Endothelial cell (in vitro differentiated cells): ENCODE measurements at regions not wholly inside any gene's neighbourhood (a gene's known extent, or its start where the extent isn't known, plus 50 kb on each side); places are given as distances from the start of the nearest gene placed in this dataset.
"Not testable (repeated sequence)": the region's sequence is repeated elsewhere in the genome, so short reads cannot be mapped to it uniquely, and the experiment has no call there.

Experiments used
- DNase-seq: peaks from one replicate; pipeline ENCODE4 v3.0.0; 2021; ENCODE audit warnings: low spot score
- H3K27ac Mint-ChIP-seq: one replicate; pipeline ENCODE4 v1.8.0; 2021; ENCODE audit warnings: mixed read lengths, inconsistent platforms; ENCODE audit not compliant: unreplicated experiment
- H3K27me3 Mint-ChIP-seq: one replicate; pipeline ENCODE4 v1.8.0; 2021; ENCODE audit warnings: mild to moderate bottlenecking, moderate library complexity, mixed read lengths, inconsistent platforms; ENCODE audit not compliant: unreplicated experiment
- H3K36me3 Mint-ChIP-seq: one replicate; pipeline ENCODE4 v1.8.0; 2021; ENCODE audit warnings: mild to moderate bottlenecking, low read depth, mixed read lengths, inconsistent platforms; ENCODE audit not compliant: unreplicated experiment
- H3K4me1 Mint-ChIP-seq: one replicate; pipeline ENCODE4 v1.8.0; 2021; ENCODE audit warnings: mild to moderate bottlenecking, mixed read lengths, inconsistent platforms; ENCODE audit not compliant: unreplicated experiment
- H3K4me3 Mint-ChIP-seq: one replicate; pipeline ENCODE4 v1.8.0; 2021; ENCODE audit warnings: mild to moderate bottlenecking, mixed read lengths, inconsistent platforms; ENCODE audit not compliant: unreplicated experiment
- H3K9me3 Mint-ChIP-seq: one replicate; pipeline ENCODE4 v1.8.0; 2021; ENCODE audit warnings: mixed read lengths, inconsistent platforms; ENCODE audit not compliant: unreplicated experiment
- TF ChIP-seq, protein P1 (sequence below): fragments of 200-600 bp; sonication (generic); IDR thresholded peaks from one replicate; pipeline ENCODE4 v1.5.0; 2021; ENCODE audit warnings: antibody characterized with exemption; ENCODE audit not compliant: unreplicated experiment

DNA sequence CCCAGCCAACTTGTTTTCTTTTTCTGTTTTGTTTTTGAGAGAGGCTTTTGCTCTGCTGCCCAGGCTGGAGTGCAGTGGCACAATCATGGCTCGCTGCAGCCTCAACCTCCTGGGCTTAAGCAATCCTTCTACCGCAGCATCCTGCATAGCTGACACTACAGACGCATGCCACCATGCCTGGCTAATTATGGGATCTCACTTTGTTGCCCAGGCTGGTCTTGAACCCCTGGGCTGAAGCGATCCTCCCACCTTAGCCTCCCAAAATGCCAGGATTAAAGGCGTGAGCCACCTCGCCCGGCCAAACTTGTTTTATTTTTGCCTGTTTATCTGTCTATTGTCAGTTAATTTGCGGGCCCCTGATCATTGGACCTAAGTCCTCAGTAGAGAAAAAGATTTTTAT, 61.6 kb upstream of the MSH6 start:
- H3K9me3 Mint-ChIP-seq = no peaks in the 10 kb centered on the region
- no peak for DNase-seq
- peaks cover 2% of the 10 kb centered on the region for H3K4me1 Mint-ChIP-seq
- TF ChIP-seq, protein P1, sequence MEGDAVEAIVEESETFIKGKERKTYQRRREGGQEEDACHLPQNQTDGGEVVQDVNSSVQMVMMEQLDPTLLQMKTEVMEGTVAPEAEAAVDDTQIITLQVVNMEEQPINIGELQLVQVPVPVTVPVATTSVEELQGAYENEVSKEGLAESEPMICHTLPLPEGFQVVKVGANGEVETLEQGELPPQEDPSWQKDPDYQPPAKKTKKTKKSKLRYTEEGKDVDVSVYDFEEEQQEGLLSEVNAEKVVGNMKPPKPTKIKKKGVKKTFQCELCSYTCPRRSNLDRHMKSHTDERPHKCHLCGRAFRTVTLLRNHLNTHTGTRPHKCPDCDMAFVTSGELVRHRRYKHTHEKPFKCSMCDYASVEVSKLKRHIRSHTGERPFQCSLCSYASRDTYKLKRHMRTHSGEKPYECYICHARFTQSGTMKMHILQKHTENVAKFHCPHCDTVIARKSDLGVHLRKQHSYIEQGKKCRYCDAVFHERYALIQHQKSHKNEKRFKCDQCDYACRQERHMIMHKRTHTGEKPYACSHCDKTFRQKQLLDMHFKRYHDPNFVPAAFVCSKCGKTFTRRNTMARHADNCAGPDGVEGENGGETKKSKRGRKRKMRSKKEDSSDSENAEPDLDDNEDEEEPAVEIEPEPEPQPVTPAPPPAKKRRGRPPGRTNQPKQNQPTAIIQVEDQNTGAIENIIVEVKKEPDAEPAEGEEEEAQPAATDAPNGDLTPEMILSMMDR = no peak
- peaks cover 2% of the 10 kb centered on the region for H3K27me3 Mint-ChIP-seq
- peaks cover 4% of the 10 kb centered on the region for H3K36me3 Mint-ChIP-seq
- H3K4me3 Mint-ChIP-seq = no peak overlapping the region
- H3K27ac Mint-ChIP-seq = no peak overlapping the region

DNA sequence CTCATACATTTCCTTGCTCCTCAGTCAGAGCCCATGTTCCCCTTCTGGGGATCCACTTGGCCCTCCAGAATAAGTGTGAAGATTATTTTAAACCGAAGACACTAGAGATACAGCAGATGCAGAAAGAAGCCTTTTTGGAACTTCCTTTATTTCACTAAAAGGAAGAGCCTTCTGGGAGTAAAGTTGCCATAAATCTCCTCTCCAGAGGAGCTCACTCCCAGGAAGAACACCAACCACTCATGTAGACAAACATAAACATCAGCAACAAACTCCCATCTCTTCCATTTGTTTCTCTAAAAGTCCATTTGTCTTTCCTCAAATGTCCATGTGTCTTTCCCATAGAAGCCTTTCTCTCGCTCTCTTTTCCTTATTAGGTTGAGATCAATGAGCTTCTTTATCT, 62.4 kb upstream of the MSH6 start:
- Mint-ChIP-seq H3K27ac (no peak overlapping the region), H3K9me3 (no peaks in the 10 kb centered on the region), H3K27me3 (peaks cover 2% of the 10 kb centered on the region), H3K4me1 (peaks cover 2% of the 10 kb centered on the region), H3K4me3 (no peak overlapping the region), H3K36me3 (peaks cover 4% of the 10 kb centered on the region)
- no peak for DNase-seq
- TF ChIP-seq, protein P1 = no peak

- DNase-seq = no peak
- TF ChIP-seq, protein P1 = no peak
- H3K27me3 Mint-ChIP-seq = peaks cover 2% of the 10 kb centered on the region
- H3K4me3 Mint-ChIP-seq = no peak overlapping the region
- peaks cover 2% of the 10 kb centered on the region for H3K4me1 Mint-ChIP-seq
- peaks cover 4% of the 10 kb centered on the region for H3K36me3 Mint-ChIP-seq
- no peak overlapping the region for H3K27ac Mint-ChIP-seq
- H3K9me3 Mint-ChIP-seq = no peaks in the 10 kb centered on the region
These were observed 62.9 kb upstream of the MSH6 start for GRCh38 chr2:47720036-47720435.

DNA sequence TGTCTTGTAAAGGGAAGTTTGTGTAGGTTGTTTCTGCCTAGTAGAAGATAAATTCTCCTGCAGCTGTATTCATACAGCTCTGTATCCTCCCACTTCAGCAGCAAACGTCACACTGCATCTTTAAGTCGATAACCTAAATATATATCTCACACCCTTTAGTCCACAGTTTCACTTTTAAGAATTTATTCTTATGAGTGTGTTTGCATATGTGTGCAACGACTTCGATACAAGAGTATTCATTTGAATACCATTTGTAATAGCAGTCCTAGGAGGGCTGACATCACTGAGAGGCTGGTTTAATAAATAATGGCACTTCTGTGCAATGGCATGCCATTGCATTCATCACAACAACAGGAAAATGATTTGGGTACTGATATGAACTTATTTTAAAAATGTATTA, 63.8 kb upstream of the MSH6 start:
- no peaks in the 10 kb centered on the region for H3K9me3 Mint-ChIP-seq
- no peak overlapping the region for H3K27ac Mint-ChIP-seq
- peaks cover 3% of the 10 kb centered on the region for H3K27me3 Mint-ChIP-seq
- peaks cover 2% of the 10 kb centered on the region for H3K4me1 Mint-ChIP-seq
- DNase-seq = no peak
- H3K36me3 Mint-ChIP-seq = peaks cover 4% of the 10 kb centered on the region
- no peak overlapping the region for H3K4me3 Mint-ChIP-seq
- TF ChIP-seq, protein P1 = no peak

DNA sequence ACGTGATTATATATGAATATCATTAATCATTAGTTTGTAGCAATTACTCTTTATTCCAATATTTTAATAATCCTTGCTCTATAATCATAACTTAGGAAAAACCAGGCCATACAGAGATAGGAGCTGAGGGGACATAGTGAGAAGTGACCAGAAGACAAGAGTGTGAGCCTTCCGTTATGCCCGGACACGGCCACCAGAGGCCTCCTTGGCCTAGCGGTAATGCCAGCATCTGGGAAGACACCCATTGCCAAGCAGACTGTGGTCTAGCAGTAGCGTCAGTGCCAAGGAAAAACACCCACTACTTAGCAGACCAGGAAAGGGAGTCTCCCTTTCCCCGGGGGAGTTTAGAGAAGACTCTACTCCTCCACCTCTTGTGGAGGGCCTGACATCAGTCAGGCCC, 66.6 kb upstream of the MSH6 start:
- not testable (repeated sequence) for H3K4me3 Mint-ChIP-seq, H3K27ac Mint-ChIP-seq, H3K4me1 Mint-ChIP-seq, H3K27me3 Mint-ChIP-seq, H3K36me3 Mint-ChIP-seq, H3K9me3 Mint-ChIP-seq, DNase-seq

DNA sequence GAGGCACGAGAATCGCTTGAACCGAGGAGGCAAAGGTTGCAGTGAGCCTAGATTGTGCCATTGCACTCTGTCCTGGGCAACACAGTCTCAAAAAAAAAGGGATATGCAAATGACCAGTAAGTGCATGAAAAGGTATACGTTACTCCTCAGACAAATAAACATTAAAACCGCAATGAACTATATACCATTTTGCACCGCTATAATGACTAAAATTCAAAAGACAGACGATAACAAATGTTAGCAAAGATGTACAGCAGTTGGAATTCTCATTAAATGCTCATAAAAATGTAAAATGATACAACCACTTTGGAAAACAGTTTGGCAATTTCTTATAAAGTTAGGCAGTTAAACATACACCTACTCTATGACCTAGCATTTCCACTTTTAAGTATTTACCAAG, 67.4 kb upstream of the MSH6 start:
- Mint-ChIP-seq H3K36me3 (peaks cover 4% of the 10 kb centered on the region), H3K27ac (no peak overlapping the region), H3K4me3 (no peak overlapping the region), H3K4me1 (peaks cover 2% of the 10 kb centered on the region), H3K9me3 (peaks cover 4% of the 10 kb centered on the region), H3K27me3 (peaks cover 3% of the 10 kb centered on the region)
- TF ChIP-seq, protein P1 = no peak
- no peak for DNase-seq
